ENCODE measurements at regions not wholly inside any gene's neighbourhood (a gene's known extent, or its start where the extent isn't known, plus 50 kb on each side); places are given as distances from the start of the nearest gene placed in this dataset.

GRCh38 chr15:47358876-47359275 lies 358.4 kb upstream of the SEMA6D start:
- no peak for ATAC-seq (replicated peaks in 6 of 8)
- Histone ChIP-seq H3K4me3 (no peak overlapping the region), H3K4me1 (replicated peaks in 1 of 2) (peaks cover 8 to 22% of the 10 kb centered on the region in 2 donors), H3K27ac (no peak overlapping the region)
- in situ Hi-C loops (cut with MboI; ENCODE audit: low pct_unique_long_range_greater_than_20kb in 2 of 9, low sequenced_read_pairs in 9 of 9, unreplicated experiment in 9 of 9) = no loop called here
- WGBS, 10 experiments = 33 to 83% (median 53%) methylated on average over 1 to 2 of the region's 2 CpGs; no CpG with 5 or more reads in 4 of the 10 experiments

- in situ Hi-C loops (cut with MboI; ENCODE audit: low pct_unique_long_range_greater_than_20kb in 2 of 9, low sequenced_read_pairs in 9 of 9, unreplicated experiment in 9 of 9) = no loop called here
- H3K4me1 ChIP-seq (replicated peaks in 1 of 2) = peaks cover 22 to 35% of the 10 kb centered on the region in 2 donors
- H3K27ac ChIP-seq = no peak overlapping the region
- H3K4me3 ChIP-seq = no peak overlapping the region
- ATAC-seq (replicated peaks in 6 of 8) = peak in 7 of 8 experiments; percentile 6 to 82 (median 58)
These were observed 357.0 kb upstream of the SEMA6D start for GRCh38 chr15:47360305-47360704.

GRCh38 chr15:47362118-47362905 lies 355.0 kb upstream of the SEMA6D start:
- Histone ChIP-seq H3K4me1 (replicated peaks in 1 of 2) (peaks cover 26 to 44% of the 10 kb centered on the region in 2 donors), H3K4me3 (no peak overlapping the region), H3K27ac (no peak overlapping the region)
- WGBS, 10 experiments = 5 to 100% (median 68%) methylated on average over 1 to 5 of the region's 8 CpGs; no CpG with 5 or more reads in 1 of the 10 experiments
- in situ Hi-C loops (cut with MboI; ENCODE audit: low pct_unique_long_range_greater_than_20kb in 2 of 9, low sequenced_read_pairs in 9 of 9, unreplicated experiment in 9 of 9) = no loop called here
- peak in 3 of 8 experiments; percentile 69 to 78 (median 72) for ATAC-seq (replicated peaks in 6 of 8)

GRCh38 chr15:47363653-47364052 lies 353.7 kb upstream of the SEMA6D start:
- in situ Hi-C loops (cut with MboI; ENCODE audit: low pct_unique_long_range_greater_than_20kb in 2 of 9, low sequenced_read_pairs in 9 of 9, unreplicated experiment in 9 of 9) = no loop called here
- Histone ChIP-seq H3K4me1 (replicated peaks in 1 of 2) (peaks cover 26 to 44% of the 10 kb centered on the region in 2 donors), H3K4me3 (no peak overlapping the region), H3K27ac (no peak overlapping the region)
- WGBS, 10 experiments = 54 to 100% (median 85%) methylated on average over 1 to 5 of the region's 5 CpGs; no CpG with 5 or more reads in 2 of the 10 experiments
- no peak for ATAC-seq (replicated peaks in 6 of 8)

GRCh38 chr15:47364230-47365141 lies 352.8 kb upstream of the SEMA6D start:
- peak in 5 of 8 experiments; percentile 32 to 73 (median 64) for ATAC-seq (replicated peaks in 6 of 8)
- Histone ChIP-seq H3K27ac (peak overlapping the region; percentile 29 to 30), H3K4me1 (replicated peaks in 1 of 2) (peaks cover 26 to 44% of the 10 kb centered on the region in 2 donors), H3K4me3 (no peak overlapping the region)
- in situ Hi-C loops (cut with MboI; ENCODE audit: low pct_unique_long_range_greater_than_20kb in 2 of 9, low sequenced_read_pairs in 9 of 9, unreplicated experiment in 9 of 9) = no loop called here
- WGBS, 10 experiments = 39 to 80% (median 68%) methylated on average over 1 to 5 of the region's 9 CpGs; no CpG with 5 or more reads in 4 of the 10 experiments

GRCh38 chr15:47366884-47367283 lies 350.4 kb upstream of the SEMA6D start:
- Histone ChIP-seq H3K27ac (no peak overlapping the region), H3K4me1 (replicated peaks in 1 of 2) (peaks cover 22 to 32% of the 10 kb centered on the region in 2 donors), H3K4me3 (no peak overlapping the region)
- in situ Hi-C loops (cut with MboI; ENCODE audit: low pct_unique_long_range_greater_than_20kb in 2 of 9, low sequenced_read_pairs in 9 of 9, unreplicated experiment in 9 of 9) = no loop called here
- WGBS, 10 experiments = 42 to 80% (median 67%) methylated on average over 1 to 2 of the region's 2 CpGs; no CpG with 5 or more reads in 1 of the 10 experiments
- ATAC-seq (replicated peaks in 6 of 8) = peak in 5 of 8 experiments; percentile 62 to 81 (median 74)

- no peak for ATAC-seq (replicated peaks in 6 of 8)
- 0 to 100% (median 79%) methylated on average over 1 to 3 of the region's 3 CpGs; no CpG with 5 or more reads in 2 of the 10 experiments for WGBS, 10 experiments
These were observed 349.4 kb upstream of the SEMA6D start for GRCh38 chr15:47367726-47368390.

GRCh38 chr15:47371939-47372338 lies 345.4 kb upstream of the SEMA6D start:
- no peak for ATAC-seq (replicated peaks in 6 of 8)
- in situ Hi-C loops (cut with MboI; ENCODE audit: low pct_unique_long_range_greater_than_20kb in 2 of 9, low sequenced_read_pairs in 9 of 9, unreplicated experiment in 9 of 9) = no loop called here
- Histone ChIP-seq H3K4me1 (replicated peaks in 1 of 2) (peaks cover 0 to 2% of the 10 kb centered on the region in 2 donors), H3K27ac (no peak overlapping the region), H3K4me3 (no peak overlapping the region)
- 38 to 100% (median 73%) methylated on average over 1 to 2 of the region's 2 CpGs; no CpG with 5 or more reads in 3 of the 10 experiments for WGBS, 10 experiments

More at GRCh38 chr15:47367726-47368390, 349.4 kb upstream of the SEMA6D start:
- in situ Hi-C loops (cut with MboI; ENCODE audit: low pct_unique_long_range_greater_than_20kb in 2 of 9, low sequenced_read_pairs in 9 of 9, unreplicated experiment in 9 of 9) = no loop called here
- Histone ChIP-seq H3K4me3 (no peak overlapping the region), H3K4me1 (replicated peaks in 1 of 2) (peaks cover 19 to 26% of the 10 kb centered on the region in 2 donors), H3K27ac (no peak overlapping the region)

- WGBS, 10 experiments = 0 to 33% (median 0%) methylated on average over 1 of the region's 1 CpG; no CpG with 5 or more reads in 5 of the 10 experiments
- Histone ChIP-seq H3K4me1 (replicated peaks in 1 of 2) (no peaks in the 10 kb centered on the region), H3K27ac (no peak overlapping the region), H3K4me3 (no peak overlapping the region)
- ATAC-seq (replicated peaks in 6 of 8) = peak in 2 of 8 experiments; percentile 26 to 58
- in situ Hi-C loops (cut with MboI; ENCODE audit: low pct_unique_long_range_greater_than_20kb in 2 of 9, low sequenced_read_pairs in 9 of 9, unreplicated experiment in 9 of 9) = no loop called here
These were observed 343.1 kb upstream of the SEMA6D start for GRCh38 chr15:47374222-47374621.

GRCh38 chr15:47376190-47376589 lies 341.1 kb upstream of the SEMA6D start:
- in situ Hi-C loops (cut with MboI; ENCODE audit: low pct_unique_long_range_greater_than_20kb in 2 of 9, low sequenced_read_pairs in 9 of 9, unreplicated experiment in 9 of 9) = no loop called here
- no peak for ATAC-seq (replicated peaks in 6 of 8)
- Histone ChIP-seq H3K4me3 (no peak overlapping the region), H3K27ac (no peak overlapping the region), H3K4me1 (replicated peaks in 1 of 2) (no peaks in the 10 kb centered on the region)
- WGBS, 10 experiments = 56 to 100% (median 89%) methylated on average over 1 to 3 of the region's 3 CpGs; no CpG with 5 or more reads in 2 of the 10 experiments

- Histone ChIP-seq H3K4me1 (replicated peaks in 1 of 2) (no peaks in the 10 kb centered on the region), H3K4me3 (no peak overlapping the region), H3K27ac (no peak overlapping the region)
- ATAC-seq (replicated peaks in 6 of 8) = no peak
- 0 to 100% (median 50%) methylated on average over 1 to 2 of the region's 2 CpGs; no CpG with 5 or more reads in 1 of the 10 experiments for WGBS, 10 experiments
- in situ Hi-C loops (cut with MboI; ENCODE audit: low pct_unique_long_range_greater_than_20kb in 2 of 9, low sequenced_read_pairs in 9 of 9, unreplicated experiment in 9 of 9) = no loop called here
These were observed 339.8 kb upstream of the SEMA6D start for GRCh38 chr15:47377465-47377864.

- no peak overlapping the region for H3K27ac ChIP-seq
- no peak overlapping the region for H3K4me3 ChIP-seq
- ATAC-seq (replicated peaks in 6 of 8) = no peak
- in situ Hi-C loops (cut with MboI; ENCODE audit: low pct_unique_long_range_greater_than_20kb in 2 of 9, low sequenced_read_pairs in 9 of 9, unreplicated experiment in 9 of 9) = no loop called here
- H3K4me1 ChIP-seq (replicated peaks in 1 of 2) = peaks cover 1 to 6% of the 10 kb centered on the region in 2 donors
- WGBS, 10 experiments = 0 to 61% (median 33%) methylated on average over 1 to 2 of the region's 2 CpGs; no CpG with 5 or more reads in 3 of the 10 experiments
These were observed 338.8 kb upstream of the SEMA6D start for GRCh38 chr15:47378527-47378926.

Data from motor neuron (in vitro differentiated cells).